AG04450 (cell line): ENCODE measurements at regions not wholly inside any gene's neighbourhood (a gene's known extent, or its start where the extent isn't known, plus 50 kb on each side); places are given as distances from the start of the nearest gene placed in this dataset.
"Not testable (repeated sequence)": the region's sequence is repeated elsewhere in the genome, so short reads cannot be mapped to it uniquely, and the experiment has no call there.

ENCODE experiments used
- CTCF ChIA-PET: fragments of 300-600, 350-600 bp; formaldehyde crosslinking; extraction: SDS; loops from one replicate; lab custom pipeline; 2022; ENCODE audit warnings: antibody characterized with exemption, inconsistent platforms; lab: Charles Lee
- POLR2A ChIA-PET: fragments of 350-600 bp; formaldehyde crosslinking; extraction: SDS; loops from one replicate; lab custom pipeline; 2021; ENCODE audit warnings: antibody characterized with exemption, inconsistent platforms; lab: Yijun Ruan, JAX
- DNase-seq: peaks from one replicate; pipeline ENCODE4 v3.0.0-alpha.2; 2011; ENCODE audit warnings: low read depth, low spot score
- H3K27ac ChIP-seq: one replicate; pipeline ENCODE4 v1.5.1; 2012; ENCODE audit warnings: low read depth, low read length, control low read depth
- H3K27me3 ChIP-seq: one replicate; pipeline ENCODE4 v1.6.0; 2012; ENCODE audit warnings: low read length; ENCODE audit not compliant: control insufficient read depth, insufficient read depth
- H3K4me3 ChIP-seq: 2 replicates; pipeline ENCODE4 v1.5.1; 2011; ENCODE audit warnings: mild to moderate bottlenecking, low read depth, low read length, control low read depth
- H3K9me3 ChIP-seq: 2 replicates; pipeline ENCODE4 v1.5.1; 2012; ENCODE audit warnings: low read length; ENCODE audit not compliant: control insufficient read depth, insufficient read depth
- TF ChIP-seq, protein P1 (sequence below): IDR thresholded peaks from 2 replicates; pipeline ENCODE4 v1.5.1; 2011; ENCODE audit warnings: low read depth, low read length, control low read depth, inconsistent platforms

DNA sequence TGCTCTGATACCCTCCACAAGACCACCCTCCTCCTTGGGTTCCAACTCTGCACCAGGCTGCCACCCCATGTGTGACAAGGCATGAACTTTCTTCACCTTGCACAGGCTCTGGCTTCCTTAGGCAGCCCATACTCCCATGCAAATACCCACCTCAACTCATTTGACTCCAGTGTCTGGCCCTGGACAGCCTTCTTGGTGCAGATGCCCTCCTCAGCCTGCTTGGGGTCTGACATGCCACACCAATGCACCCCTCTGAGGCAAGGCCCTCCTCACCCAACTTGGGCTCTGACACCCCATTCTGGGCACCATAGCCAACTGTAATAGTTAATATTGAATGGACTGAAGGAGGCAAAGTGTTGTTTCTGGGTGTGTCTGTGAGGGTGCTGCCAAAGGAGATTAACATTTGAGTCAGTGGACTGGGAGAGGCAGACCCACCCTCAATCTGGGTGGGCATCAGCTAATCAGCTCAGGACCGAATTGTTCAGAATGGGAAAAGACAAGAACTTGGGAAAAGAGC lies 115.0 kb upstream of the EPB41L4A start:
- H3K4me3 ChIP-seq, result no peak overlapping the region
- H3K27me3 ChIP-seq, result no peaks in the 10 kb centered on the region
- DNase-seq, result no peak
- CTCF ChIA-PET, result no interaction called here
- H3K27ac ChIP-seq, result no peak overlapping the region
- no peaks in the 10 kb centered on the region for H3K9me3 ChIP-seq
- TF ChIP-seq, protein P1, sequence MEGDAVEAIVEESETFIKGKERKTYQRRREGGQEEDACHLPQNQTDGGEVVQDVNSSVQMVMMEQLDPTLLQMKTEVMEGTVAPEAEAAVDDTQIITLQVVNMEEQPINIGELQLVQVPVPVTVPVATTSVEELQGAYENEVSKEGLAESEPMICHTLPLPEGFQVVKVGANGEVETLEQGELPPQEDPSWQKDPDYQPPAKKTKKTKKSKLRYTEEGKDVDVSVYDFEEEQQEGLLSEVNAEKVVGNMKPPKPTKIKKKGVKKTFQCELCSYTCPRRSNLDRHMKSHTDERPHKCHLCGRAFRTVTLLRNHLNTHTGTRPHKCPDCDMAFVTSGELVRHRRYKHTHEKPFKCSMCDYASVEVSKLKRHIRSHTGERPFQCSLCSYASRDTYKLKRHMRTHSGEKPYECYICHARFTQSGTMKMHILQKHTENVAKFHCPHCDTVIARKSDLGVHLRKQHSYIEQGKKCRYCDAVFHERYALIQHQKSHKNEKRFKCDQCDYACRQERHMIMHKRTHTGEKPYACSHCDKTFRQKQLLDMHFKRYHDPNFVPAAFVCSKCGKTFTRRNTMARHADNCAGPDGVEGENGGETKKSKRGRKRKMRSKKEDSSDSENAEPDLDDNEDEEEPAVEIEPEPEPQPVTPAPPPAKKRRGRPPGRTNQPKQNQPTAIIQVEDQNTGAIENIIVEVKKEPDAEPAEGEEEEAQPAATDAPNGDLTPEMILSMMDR, result no peak
- POLR2A ChIA-PET, result no interaction called here

DNA sequence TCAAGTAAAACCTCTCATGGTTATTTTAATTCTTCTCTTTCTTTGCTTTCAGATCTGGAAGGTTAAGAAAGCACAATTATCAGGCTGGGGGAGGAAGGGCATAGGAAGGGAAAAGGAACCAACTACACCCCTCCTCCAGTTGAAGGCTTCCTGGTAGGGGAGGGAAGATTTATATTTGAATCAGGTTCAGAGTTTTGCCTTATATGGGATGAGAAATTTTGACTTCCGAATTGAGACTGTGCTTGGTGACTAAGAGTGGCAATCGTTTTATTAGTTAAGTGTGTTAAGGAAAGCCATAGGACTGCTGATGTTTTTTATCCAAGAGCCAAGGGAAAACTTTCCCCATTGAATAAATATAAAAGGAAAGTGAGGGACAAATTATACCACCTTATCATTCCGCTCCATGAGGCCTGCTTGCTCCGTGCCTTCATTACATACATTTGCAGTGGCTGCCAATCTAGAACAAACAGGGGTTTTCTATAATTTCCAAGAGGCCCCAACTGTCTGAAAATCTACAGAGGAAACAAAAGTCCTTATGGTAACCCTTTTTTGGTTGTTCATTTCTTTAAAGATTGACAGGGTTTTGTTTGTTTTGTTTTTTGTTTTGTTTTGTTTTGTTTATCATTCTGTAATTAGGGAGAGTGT lies 115.7 kb upstream of the EPB41L4A start:
- ChIA-PET POLR2A (no interaction called here), CTCF (no interaction called here)
- H3K27ac ChIP-seq, result no peak overlapping the region
- DNase-seq, result no peak
- no peaks in the 10 kb centered on the region for H3K9me3 ChIP-seq
- no peaks in the 10 kb centered on the region for H3K27me3 ChIP-seq
- TF ChIP-seq, protein P1, result no peak
- no peak overlapping the region for H3K4me3 ChIP-seq

DNA sequence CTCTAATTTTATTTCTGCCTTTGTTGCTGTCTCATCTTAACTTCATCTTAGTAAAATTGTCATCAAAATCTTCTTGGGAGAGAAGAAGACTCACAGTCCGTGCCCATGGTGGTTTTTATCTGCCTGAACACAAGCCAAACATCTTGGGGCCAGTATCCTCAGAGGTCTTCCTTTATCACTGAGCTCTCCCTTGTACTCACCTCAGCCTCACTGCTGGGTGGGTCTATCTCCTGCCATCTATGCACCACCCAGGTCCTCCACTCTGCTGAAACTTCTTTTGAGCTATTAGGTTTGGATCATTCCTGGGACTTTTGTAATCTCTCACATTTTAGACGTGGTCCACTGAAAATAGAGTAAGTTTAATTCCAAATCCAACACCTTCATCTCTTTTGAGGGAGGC lies 116.3 kb upstream of the EPB41L4A start:
- DNase-seq, result no peak
- CTCF ChIA-PET, result no interaction called here

DNA sequence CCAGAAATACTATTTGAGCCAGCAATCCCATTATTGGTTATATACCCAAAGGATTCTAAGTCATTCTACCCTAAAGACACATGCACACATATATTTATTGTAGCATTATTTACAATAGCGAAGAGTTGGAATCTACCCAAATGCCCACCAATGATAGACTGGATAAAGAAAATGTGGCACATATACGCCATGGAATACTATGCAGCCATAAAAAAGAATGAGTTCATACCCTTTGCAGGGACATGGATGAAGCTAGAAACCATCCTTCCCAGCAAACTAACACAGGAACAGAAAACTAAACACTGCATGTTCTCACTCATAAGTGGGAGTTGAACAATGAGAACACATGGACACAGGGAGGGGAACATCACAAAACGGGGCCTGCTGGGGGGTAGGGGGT lies 125.5 kb upstream of the EPB41L4A start:
- DNase-seq, H3K4me3 ChIP-seq, POLR2A ChIA-PET, H3K27me3 ChIP-seq, H3K9me3 ChIP-seq, H3K27ac ChIP-seq: not testable (repeated sequence)
- CTCF ChIA-PET, result interaction anchor here (1.2 to 1.5 kb wide), 2 partner anchors 215 to 304 kb away, joined by 3 to 6 read pairs; no protein-coding TSS in a partner anchor

More for the DNA sequence above, 116.3 kb upstream of the EPB41L4A start:
- TF ChIP-seq, protein P1, result no peak
- Histone ChIP-seq H3K4me3 (no peak overlapping the region), H3K9me3 (no peaks in the 10 kb centered on the region), H3K27me3 (no peaks in the 10 kb centered on the region), H3K27ac (no peak overlapping the region)
- POLR2A ChIA-PET, result no interaction called here

DNA sequence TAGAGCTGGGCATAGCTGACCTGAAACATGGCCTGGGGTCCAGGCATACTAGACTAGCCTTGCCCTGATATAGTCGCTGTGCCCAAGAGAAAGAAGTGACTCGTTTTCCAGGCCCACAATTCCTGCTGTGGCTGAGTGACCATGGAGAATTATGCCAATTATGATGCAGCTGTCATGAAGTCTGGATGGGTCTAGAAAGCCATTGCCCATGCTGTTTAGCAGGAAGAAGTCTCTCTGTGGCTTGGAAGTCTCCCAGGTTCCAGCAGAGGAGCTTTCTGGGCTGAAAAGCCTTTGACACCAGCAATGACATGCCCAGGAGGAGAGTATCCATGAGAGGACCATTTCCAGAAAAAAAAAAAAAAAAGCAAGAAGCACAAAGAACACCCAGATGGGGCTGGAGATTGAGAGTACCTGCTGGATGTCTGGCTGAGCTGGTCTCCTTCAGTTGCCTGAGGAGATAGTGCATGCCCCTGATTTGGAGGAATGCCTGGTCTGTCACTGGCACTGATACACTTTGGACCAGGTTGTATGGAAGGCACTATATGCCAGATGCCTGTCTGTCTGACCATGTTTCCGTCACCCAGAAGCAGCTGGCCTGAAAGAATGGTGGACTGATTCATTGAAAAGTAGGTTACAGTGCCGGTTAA lies 128.0 kb upstream of the EPB41L4A start:
- Histone ChIP-seq H3K4me3 (no peak overlapping the region), H3K9me3 (no peaks in the 10 kb centered on the region), H3K27me3 (peaks cover 4% of the 10 kb centered on the region), H3K27ac (no peak overlapping the region)
- POLR2A ChIA-PET, result no interaction called here
- TF ChIP-seq, protein P1, result no peak
- CTCF ChIA-PET, result interaction anchor here (0.7 to 15.0 kb wide), 3 partner anchors 211 to 301 kb away, joined by 3 to 334 read pairs (median 4); no protein-coding TSS in a partner anchor
- no peak for DNase-seq
